ENCODE measurements at regions not wholly inside any gene's neighbourhood (a gene's known extent, or its start where the extent isn't known, plus 50 kb on each side); places are given as distances from the start of the nearest gene placed in this dataset.

GRCh38 chr3:7793786-7794185 lies 707.8 kb upstream of the LMCD1 start:
- no peak for DNase-seq (ENCODE audit: low read depth, low spot score)

- DNase-seq (ENCODE audit: low read depth, low spot score): no peak
Measured at GRCh38 chr3:7798276-7798675, 703.3 kb upstream of the LMCD1 start.

- DNase-seq (ENCODE audit: low read depth, low spot score): no peak
Measured at GRCh38 chr3:7800006-7800780, 701.4 kb upstream of the LMCD1 start.

GRCh38 chr3:7812490-7812889 lies 689.1 kb upstream of the LMCD1 start:
- no peak for DNase-seq (ENCODE audit: low read depth, low spot score)

DNA sequence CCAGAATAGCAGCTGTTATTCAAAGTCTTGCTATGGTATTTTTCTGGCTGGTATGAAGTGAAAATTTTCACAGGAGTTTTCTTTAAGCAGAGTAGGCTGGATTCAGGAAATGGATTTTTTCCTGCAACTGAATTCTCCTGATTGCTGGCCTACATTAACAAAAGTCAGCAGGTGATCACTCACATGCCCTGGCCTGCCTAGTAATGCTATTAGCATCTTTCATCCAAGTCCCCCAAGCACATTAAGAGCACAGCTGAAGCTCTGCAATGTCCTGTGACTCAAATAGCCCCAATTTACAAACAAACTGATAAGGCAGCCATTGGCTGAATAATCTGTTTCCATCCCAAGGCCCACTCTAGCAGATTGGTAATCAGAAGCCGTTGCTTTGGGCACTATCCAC lies 688.3 kb upstream of the LMCD1 start:
- DNase-seq (ENCODE audit: low read depth, low spot score): no peak

GRCh38 chr3:7817239-7817638 lies 684.4 kb upstream of the LMCD1 start:
- no peak for DNase-seq (ENCODE audit: low read depth, low spot score)

DNA sequence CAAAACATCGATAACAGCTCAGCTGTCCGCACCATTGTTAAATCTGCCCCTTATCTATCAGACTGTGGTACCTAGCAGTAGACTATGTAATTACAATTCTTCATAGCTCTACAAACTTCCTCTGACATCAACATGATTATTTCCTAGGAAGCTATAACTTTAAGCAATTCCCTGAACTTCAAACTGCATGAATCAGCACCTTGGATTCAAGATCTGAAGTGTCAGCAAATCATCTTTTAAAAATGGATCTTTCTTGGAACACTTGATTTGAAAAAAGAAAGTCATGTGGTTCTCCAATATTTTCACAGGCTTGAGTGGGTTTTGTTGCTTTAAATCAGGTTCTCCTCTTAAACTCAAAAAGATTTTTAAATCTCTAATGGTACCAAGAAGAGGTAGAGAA lies 680.7 kb upstream of the LMCD1 start:
- DNase-seq (ENCODE audit: low read depth, low spot score): no peak

GRCh38 chr3:7821858-7822257 lies 679.8 kb upstream of the LMCD1 start:
- DNase-seq (ENCODE audit: low read depth, low spot score): no peak

DNA sequence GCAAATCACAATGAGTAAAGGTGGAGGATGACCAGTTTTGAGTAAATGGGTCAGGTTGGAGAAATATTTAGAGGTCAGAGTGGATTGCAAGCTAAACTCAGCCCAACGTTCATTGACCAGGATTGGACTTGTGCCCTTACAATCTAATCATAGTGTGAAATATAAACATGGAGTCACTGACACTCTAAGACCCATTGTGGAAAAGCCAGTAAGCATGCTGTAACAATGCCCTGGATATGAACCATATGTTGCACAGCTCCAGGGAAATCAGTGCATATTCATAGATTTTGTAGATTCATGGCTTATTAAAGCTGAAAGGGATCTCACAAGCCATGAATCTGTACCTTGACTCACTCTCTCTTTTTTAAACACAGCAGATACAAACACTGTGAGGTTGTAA lies 660.2 kb upstream of the LMCD1 start:
- DNase-seq (ENCODE audit: low read depth, low spot score): no peak

GRCh38 chr3:7843441-7843840 lies 658.2 kb upstream of the LMCD1 start:
- no peak for DNase-seq (ENCODE audit: low read depth, low spot score)

GRCh38 chr3:7847021-7847420 lies 654.6 kb upstream of the LMCD1 start:
- DNase-seq (ENCODE audit: low read depth, low spot score): no peak

DNA sequence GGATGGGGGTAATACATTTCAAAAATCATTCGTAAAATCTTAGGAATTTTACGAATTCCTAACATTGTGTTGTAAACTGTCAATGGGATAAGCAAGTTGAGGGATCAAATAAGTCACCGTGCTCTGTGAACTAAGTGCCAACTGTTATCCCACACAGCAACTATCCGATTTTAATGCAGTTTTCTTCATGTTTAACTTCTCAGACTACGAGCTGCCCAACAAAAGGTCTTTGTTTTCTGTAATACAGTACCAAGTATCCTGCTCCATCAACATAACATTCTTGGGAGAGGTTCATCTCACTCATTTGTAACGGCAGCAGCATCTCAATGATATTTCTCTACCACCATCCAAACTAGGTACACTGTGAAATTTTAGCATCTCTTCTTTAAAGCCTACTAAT lies 654.1 kb upstream of the LMCD1 start:
- DNase-seq (ENCODE audit: low read depth, low spot score): no peak

GRCh38 chr3:7854266-7854665 lies 647.4 kb upstream of the LMCD1 start:
- no peak for DNase-seq (ENCODE audit: low read depth, low spot score)

GRCh38 chr3:7854721-7855120 lies 646.9 kb upstream of the LMCD1 start:
- no peak for DNase-seq (ENCODE audit: low read depth, low spot score)

DNA sequence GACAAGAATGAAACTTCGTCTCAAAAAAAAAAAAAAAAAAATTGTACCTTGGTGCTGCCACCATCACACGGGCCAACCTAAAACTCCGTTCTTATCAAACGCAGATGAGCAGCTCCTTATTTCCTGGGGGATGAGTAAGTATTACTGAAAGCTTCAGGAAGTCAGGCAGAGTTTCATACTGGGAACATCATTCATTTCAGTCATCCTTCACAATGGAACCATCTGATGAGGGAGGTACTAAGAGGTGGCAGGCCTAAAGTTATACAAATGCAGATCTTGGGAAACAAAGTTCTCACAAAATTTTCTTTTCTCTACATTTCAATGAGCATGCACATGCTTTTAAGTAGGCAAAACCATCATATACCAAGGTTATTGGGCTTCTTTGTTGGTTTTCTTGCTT lies 636.0 kb upstream of the LMCD1 start:
- no peak for DNase-seq (ENCODE audit: low read depth, low spot score)

GRCh38 chr3:7867587-7867986 lies 634.0 kb upstream of the LMCD1 start:
- no peak for DNase-seq (ENCODE audit: low read depth, low spot score)

DNA sequence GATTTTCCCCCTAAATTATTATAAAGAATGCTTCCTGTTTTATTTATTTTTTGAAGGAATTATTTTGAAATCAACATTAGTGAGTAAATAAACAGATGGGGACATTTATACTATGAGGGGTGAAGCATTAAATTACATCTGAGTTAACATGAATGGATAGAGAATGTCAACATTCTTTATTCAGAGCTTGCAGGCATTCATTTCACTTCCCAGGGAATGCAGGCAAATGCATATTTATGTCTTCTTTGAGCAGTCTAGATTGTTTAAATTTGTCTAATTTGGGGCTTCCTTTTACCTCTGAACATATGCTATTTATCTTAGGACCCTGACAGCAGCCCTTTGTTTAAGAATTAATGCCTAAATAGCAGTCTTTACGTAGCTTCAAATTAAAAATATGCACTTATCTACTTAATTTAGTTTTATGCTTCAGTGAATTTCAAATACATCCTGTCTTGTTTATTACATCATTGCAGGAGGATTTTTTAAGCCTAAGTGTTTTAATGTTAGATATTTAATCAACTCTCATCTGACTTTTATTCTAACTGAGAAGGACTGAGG lies 630.5 kb upstream of the LMCD1 start:
- no peak for DNase-seq (ENCODE audit: low read depth, low spot score)

- DNase-seq (ENCODE audit: low read depth, low spot score): no peak
Measured at GRCh38 chr3:7874116-7874515, 627.5 kb upstream of the LMCD1 start.

DNA sequence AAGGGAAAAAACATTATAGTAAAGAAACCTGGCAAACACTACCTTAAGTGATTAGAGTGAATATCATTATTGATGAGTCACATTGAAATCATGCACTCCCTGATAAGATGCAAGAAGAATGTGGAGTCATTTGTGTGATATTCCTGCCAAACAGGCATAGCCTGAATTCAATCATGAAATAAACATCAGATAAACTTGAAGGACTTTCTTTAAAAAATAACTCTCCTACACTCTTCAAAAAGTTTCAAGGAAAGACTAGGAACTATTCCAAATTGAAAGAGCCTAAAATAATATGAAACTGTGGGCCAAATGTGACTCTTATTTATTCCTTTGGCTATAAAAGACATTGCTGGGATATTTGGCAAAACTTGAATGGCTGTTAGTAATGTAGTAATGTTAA lies 625.7 kb upstream of the LMCD1 start:
- DNase-seq (ENCODE audit: low read depth, low spot score): no peak

GRCh38 chr3:7876741-7877297 lies 624.8 kb upstream of the LMCD1 start:
- no peak for DNase-seq (ENCODE audit: low read depth, low spot score)

DNA sequence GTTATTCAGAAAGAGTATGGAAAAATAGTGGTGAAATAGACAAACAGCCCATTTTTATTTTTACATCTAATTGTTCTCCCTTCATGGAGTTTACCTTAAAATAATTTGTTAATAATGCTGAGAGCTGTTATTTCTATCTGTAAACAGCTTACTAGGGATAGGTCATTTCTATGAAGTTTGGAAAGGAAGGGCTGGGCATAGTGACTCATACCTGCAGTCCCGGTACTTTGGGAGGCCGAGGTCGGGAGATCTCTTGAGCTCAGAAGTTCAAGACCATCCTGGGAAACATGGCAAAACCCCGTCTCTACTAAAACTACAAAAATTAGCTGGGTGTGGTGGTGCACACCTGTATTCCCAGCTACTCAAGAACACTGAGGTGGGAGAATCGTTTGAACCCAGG lies 624.3 kb upstream of the LMCD1 start:
- DNase-seq (ENCODE audit: low read depth, low spot score): no peak

- DNase-seq (ENCODE audit: low read depth, low spot score): no peak
Measured at GRCh38 chr3:7879572-7879971, 622.1 kb upstream of the LMCD1 start.

DNA sequence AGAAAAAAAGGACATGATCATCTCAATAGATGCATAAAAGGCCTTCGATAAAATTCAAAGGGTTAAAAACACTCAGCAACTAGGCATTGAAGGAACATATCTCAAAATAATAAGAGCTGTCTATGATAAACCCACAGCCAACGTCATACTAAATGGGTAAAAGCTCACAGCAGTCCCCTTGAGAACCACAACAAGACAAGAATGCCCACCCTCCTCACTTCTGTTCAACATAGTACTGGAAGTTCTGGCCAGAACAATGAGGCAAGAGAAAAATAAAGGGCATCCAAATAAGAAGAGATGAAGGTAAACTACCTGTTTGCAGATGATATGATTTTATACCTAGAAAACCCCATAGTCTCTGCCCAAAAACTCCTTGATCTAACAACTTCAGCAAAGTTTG lies 619.7 kb upstream of the LMCD1 start:
- no peak for DNase-seq (ENCODE audit: low read depth, low spot score)

Data from smooth muscle cell of the brain vasculature (primary cell).